Right atrium auricular region (tissue), 2 donors: ENCODE measurements at regions not wholly inside any gene's neighbourhood (a gene's known extent, or its start where the extent isn't known, plus 50 kb on each side); places are given as distances from the start of the nearest gene placed in this dataset.

Experiments
- DNase-seq: peaks from one replicate; pipeline ENCODE4 v3.0.0-alpha.2; 2019; ENCODE audit warnings: low spot score
- H3K27ac ChIP-seq, 2 donors: fragments of 200-600 bp; sonication (generic); 1 replicate in 1 of 2; 2 replicates in 1 of 2; pipeline ENCODE4 v1.5.1; 2016 to 2019
- H3K27me3 ChIP-seq, 2 donors: fragments of 200-600 bp; sonication (generic); one replicate each; pipeline versions ENCODE4 v1.5.1 to v1.6.0; 2017 to 2019
- H3K36me3 ChIP-seq: fragments of 200-600 bp; sonication (generic); one replicate; pipeline ENCODE4 v1.5.1; 2016
- H3K4me1 ChIP-seq, 2 donors: fragments of 200-600 bp; sonication (generic); one replicate each; pipeline versions ENCODE4 v1.5.1 to v1.6.0; 2017 to 2019
- H3K4me3 ChIP-seq, 2 donors: fragments of 200-600 bp; sonication (generic); 1 replicate in 1 of 2; 2 replicates in 1 of 2; pipeline ENCODE4 v1.5.1; 2017 to 2019; ENCODE audit warnings: mild to moderate bottlenecking in 1 of 2, moderate library complexity in 1 of 2
- H3K9me3 ChIP-seq, 2 donors: fragments of 200-600 bp; sonication (generic); one replicate each; pipeline ENCODE4 v1.5.1; 2019
- TF ChIP-seq, protein P1 (sequence below), 2 donors: fragments of 200-600 bp; sonication (generic); IDR thresholded peaks; one replicate each; pipeline ENCODE4 v1.5.1; 2019; ENCODE audit warnings: antibody characterized with exemption in 2 of 2

DNA sequence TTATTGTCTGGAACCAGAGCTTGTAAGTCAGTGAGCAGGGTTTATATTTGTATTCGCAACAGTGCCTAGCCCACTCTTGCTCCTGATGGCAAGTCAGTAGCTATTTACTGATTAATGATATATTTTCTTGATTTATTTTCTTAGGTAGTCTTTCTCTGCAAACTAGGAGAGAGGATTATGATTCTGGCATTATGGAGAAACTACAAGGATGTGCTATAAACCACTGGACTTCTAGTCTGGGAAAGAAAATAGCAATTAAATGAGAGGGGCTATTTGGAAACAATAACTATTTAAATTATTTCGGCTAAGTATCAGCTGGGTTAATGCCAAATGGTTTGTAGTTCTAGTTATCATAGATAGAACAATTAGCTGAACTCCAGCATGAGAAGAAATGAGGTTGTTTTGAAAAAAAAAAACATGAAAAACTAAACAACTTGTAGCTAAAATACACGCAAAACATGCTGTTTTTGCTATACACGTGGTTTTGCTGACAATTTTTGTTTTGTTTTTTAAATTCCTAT lies 304.9 kb upstream of the TCF21 start:
- TF ChIP-seq, protein P1, sequence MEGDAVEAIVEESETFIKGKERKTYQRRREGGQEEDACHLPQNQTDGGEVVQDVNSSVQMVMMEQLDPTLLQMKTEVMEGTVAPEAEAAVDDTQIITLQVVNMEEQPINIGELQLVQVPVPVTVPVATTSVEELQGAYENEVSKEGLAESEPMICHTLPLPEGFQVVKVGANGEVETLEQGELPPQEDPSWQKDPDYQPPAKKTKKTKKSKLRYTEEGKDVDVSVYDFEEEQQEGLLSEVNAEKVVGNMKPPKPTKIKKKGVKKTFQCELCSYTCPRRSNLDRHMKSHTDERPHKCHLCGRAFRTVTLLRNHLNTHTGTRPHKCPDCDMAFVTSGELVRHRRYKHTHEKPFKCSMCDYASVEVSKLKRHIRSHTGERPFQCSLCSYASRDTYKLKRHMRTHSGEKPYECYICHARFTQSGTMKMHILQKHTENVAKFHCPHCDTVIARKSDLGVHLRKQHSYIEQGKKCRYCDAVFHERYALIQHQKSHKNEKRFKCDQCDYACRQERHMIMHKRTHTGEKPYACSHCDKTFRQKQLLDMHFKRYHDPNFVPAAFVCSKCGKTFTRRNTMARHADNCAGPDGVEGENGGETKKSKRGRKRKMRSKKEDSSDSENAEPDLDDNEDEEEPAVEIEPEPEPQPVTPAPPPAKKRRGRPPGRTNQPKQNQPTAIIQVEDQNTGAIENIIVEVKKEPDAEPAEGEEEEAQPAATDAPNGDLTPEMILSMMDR (IDR thresholded peaks at IDR 0.05), result no peak
- Histone ChIP-seq H3K27me3 (no peaks in the 10 kb centered on the region), H3K4me3 (no peak overlapping the region), H3K4me1 (no peaks in the 10 kb centered on the region), H3K27ac (no peak overlapping the region), H3K9me3 (peaks cover 0 to 16% of the 10 kb centered on the region in 2 donors), H3K36me3 (no peaks in the 10 kb centered on the region)
- DNase-seq, result no peak

DNA sequence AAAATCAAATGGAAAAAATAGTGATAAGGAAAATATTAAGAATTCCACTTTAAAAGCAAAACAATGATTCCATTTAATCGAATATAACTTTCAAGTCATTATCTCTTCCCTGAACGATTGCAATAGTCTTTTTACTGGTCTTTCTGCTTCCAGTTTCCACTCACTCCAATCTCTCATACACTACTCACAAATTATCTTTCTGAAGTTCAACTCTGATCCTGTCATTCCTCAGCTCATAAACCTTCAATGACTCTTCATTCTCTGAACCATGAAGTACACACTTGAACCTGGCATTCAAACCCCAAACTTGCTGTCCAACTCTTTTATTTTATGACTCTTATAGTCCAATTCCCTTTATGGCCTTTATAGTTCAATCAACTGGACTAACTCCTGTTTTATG lies 304.1 kb upstream of the TCF21 start:
- Histone ChIP-seq H3K36me3 (no peaks in the 10 kb centered on the region), H3K4me3 (no peak overlapping the region), H3K27ac (no peak overlapping the region), H3K4me1 (no peaks in the 10 kb centered on the region), H3K27me3 (no peaks in the 10 kb centered on the region), H3K9me3 (peaks cover 0 to 16% of the 10 kb centered on the region in 2 donors)
- DNase-seq, result no peak
- TF ChIP-seq, protein P1 (IDR thresholded peaks at IDR 0.05), result no peak

DNA sequence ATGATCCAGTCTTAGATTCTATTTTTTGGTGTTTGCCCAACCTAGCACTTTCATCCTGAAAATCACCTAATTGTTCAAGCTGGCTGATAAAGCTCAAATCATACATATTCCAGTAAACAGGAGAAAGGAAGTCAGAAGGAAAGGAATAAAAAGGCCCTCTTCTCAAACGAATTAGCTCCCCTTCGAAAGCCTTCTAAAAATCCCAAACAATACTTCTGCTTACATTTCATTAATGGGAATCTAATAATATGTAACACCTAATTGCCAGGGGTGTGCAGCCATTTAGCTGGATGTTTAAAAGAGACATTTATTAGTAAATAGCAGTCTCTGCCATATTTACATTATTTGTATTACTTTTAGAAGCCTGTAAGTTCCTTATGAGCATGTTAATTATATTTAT lies 302.9 kb upstream of the TCF21 start:
- no peaks in the 10 kb centered on the region for H3K27me3 ChIP-seq
- TF ChIP-seq, protein P1 (IDR thresholded peaks at IDR 0.05), result no peak
- H3K9me3 ChIP-seq, result peaks cover 0 to 15% of the 10 kb centered on the region in 2 donors

DNA sequence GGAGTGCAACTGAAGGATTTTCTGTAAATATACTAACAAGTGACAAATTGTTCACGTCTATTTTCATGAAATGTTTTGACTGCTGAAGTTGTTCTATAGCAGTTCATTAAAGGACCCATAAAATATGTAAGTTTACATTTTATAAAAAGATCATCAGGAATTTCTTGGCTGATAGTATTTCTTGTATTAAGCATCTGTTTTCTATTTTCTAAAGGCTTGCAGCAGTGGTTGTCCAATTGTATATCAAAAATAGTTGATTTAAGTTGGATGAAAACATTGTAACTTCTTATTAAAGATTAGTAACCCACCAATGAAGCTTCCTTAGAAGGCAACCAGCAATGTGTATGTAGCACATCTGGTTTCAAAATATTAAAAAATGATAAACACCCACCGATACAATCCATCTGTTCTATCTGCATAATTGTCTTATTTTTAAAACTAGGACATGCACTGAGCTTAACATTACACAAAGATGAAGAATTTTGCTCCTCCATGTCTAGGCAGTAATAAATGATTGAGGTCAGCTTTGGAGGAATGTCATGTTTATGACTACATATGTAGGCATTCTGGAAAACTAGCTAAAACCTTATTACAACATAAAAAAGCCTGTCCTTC lies 301.3 kb upstream of the TCF21 start:
- Histone ChIP-seq H3K4me3 (no peak overlapping the region), H3K36me3 (no peaks in the 10 kb centered on the region), H3K4me1 (no peaks in the 10 kb centered on the region), H3K27ac (no peak overlapping the region), H3K9me3 (no peaks in the 10 kb centered on the region), H3K27me3 (no peaks in the 10 kb centered on the region)
- DNase-seq, result no peak
- TF ChIP-seq, protein P1 (IDR thresholded peaks at IDR 0.05), result no peak

More for the DNA sequence above, 302.9 kb upstream of the TCF21 start:
- no peak overlapping the region for H3K4me3 ChIP-seq
- DNase-seq, result no peak
- no peak overlapping the region for H3K27ac ChIP-seq
- no peaks in the 10 kb centered on the region for H3K4me1 ChIP-seq
- no peaks in the 10 kb centered on the region for H3K36me3 ChIP-seq

DNA sequence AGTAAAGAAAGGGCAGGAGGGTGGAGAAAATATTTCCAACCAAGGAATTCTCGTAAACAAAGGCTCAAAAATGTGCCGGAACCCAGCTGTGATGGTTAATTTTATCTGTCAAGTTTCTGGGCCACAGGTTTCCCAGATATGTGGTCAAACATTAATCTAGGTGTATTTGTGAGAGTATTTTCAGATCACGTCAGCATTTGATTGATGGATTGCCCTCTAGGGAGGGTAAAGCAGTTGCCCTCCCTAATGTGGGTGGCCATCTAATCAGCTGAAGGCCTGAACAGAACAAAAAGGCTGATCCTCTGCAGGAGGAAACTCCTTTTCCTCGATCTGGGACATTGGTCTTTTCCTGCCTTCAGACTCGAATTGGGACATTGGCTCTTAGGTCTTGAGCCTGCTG lies 298.7 kb upstream of the TCF21 start:
- H3K9me3 ChIP-seq, result no peaks in the 10 kb centered on the region
- no peak overlapping the region for H3K27ac ChIP-seq
- TF ChIP-seq, protein P1 (IDR thresholded peaks at IDR 0.05), result no peak
- no peaks in the 10 kb centered on the region for H3K4me1 ChIP-seq
- no peaks in the 10 kb centered on the region for H3K27me3 ChIP-seq
- DNase-seq, result no peak
- no peak overlapping the region for H3K4me3 ChIP-seq
- no peaks in the 10 kb centered on the region for H3K36me3 ChIP-seq

DNA sequence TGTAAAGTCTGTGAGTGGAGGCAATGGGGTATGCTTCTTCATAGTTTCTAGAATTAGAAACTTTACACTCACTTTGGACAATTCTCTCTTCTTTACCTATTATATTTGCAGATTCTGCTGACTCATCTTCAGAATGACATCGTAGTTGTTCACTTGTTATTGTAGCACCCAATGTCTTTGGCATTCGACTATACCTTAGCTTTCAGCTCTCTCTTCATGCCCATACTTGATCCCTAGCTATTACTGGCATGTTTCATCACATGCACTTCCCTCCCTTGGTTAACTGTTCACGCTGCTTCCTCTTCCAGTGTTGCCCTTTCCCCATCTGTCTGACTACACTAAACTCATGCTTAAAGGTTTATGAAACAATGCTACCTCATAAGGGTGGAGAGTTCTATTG lies 298.1 kb upstream of the TCF21 start:
- no peaks in the 10 kb centered on the region for H3K27me3 ChIP-seq
- H3K4me1 ChIP-seq, result no peaks in the 10 kb centered on the region
- TF ChIP-seq, protein P1 (IDR thresholded peaks at IDR 0.05), result no peak
- no peak overlapping the region for H3K4me3 ChIP-seq
- DNase-seq, result no peak
- no peaks in the 10 kb centered on the region for H3K9me3 ChIP-seq
- no peak overlapping the region for H3K27ac ChIP-seq
- no peaks in the 10 kb centered on the region for H3K36me3 ChIP-seq
